ENCODE measurements at regions not wholly inside any gene's neighbourhood (a gene's known extent, or its start where the extent isn't known, plus 50 kb on each side); places are given as distances from the start of the nearest gene placed in this dataset.

GRCh38 chr1:208903251-208903905, 659.2 kb upstream of the PLXNA2 start:
- no peak for DNase-seq (ENCODE audit: low read depth)

GRCh38 chr1:208907790-208908189, 663.6 kb upstream of the PLXNA2 start:
- DNase-seq (ENCODE audit: low read depth), result no peak

- DNase-seq (ENCODE audit: low read depth), result no peak
These were observed 665.1 kb upstream of the PLXNA2 start for GRCh38 chr1:208909011-208909984.

GRCh38 chr1:208910161-208910560, 666.0 kb upstream of the PLXNA2 start:
- DNase-seq (ENCODE audit: low read depth), result no peak

- no peak for DNase-seq (ENCODE audit: low read depth)
These were observed 666.2 kb upstream of the CAMK1G start for GRCh38 chr1:208917281-208917680.

GRCh38 chr1:208917723-208918122, 665.8 kb upstream of the CAMK1G start:
- no peak for DNase-seq (ENCODE audit: low read depth)

- DNase-seq (ENCODE audit: low read depth), result no peak
These were observed 665.4 kb upstream of the CAMK1G start for GRCh38 chr1:208918160-208918559.

GRCh38 chr1:208919371-208919770, 664.1 kb upstream of the CAMK1G start:
- no peak for DNase-seq (ENCODE audit: low read depth)

- DNase-seq (ENCODE audit: low read depth), result no peak
These were observed 662.3 kb upstream of the CAMK1G start for GRCh38 chr1:208921259-208921658.

- DNase-seq (ENCODE audit: low read depth), result no peak
These were observed 660.1 kb upstream of the CAMK1G start for GRCh38 chr1:208923456-208923855.

GRCh38 chr1:208923946-208924720, 659.4 kb upstream of the CAMK1G start:
- no peak for DNase-seq (ENCODE audit: low read depth)

GRCh38 chr1:208924928-208925327, 658.6 kb upstream of the CAMK1G start:
- no peak for DNase-seq (ENCODE audit: low read depth)

- no peak for DNase-seq (ENCODE audit: low read depth)
These were observed 655.0 kb upstream of the CAMK1G start for GRCh38 chr1:208928349-208929010.

- DNase-seq (ENCODE audit: low read depth), result no peak
These were observed 653.9 kb upstream of the CAMK1G start for GRCh38 chr1:208929575-208929974.

- no peak for DNase-seq (ENCODE audit: low read depth)
These were observed 651.6 kb upstream of the CAMK1G start for GRCh38 chr1:208931936-208932335.

- no peak for DNase-seq (ENCODE audit: low read depth)
These were observed 649.5 kb upstream of the CAMK1G start for GRCh38 chr1:208933984-208934525.

- DNase-seq (ENCODE audit: low read depth), result no peak
These were observed 648.6 kb upstream of the CAMK1G start for GRCh38 chr1:208934933-208935332.

- no peak for DNase-seq (ENCODE audit: low read depth)
These were observed 647.9 kb upstream of the CAMK1G start for GRCh38 chr1:208935517-208936187.

- DNase-seq (ENCODE audit: low read depth), result no peak
These were observed 643.9 kb upstream of the CAMK1G start for GRCh38 chr1:208939537-208940085.

- DNase-seq (ENCODE audit: low read depth), result no peak
These were observed 641.0 kb upstream of the CAMK1G start for GRCh38 chr1:208942394-208943130.
